ENCODE measurements at regions not wholly inside any gene's neighbourhood (a gene's known extent, or its start where the extent isn't known, plus 50 kb on each side); places are given as distances from the start of the nearest gene placed in this dataset. TPM values are rescaled to one million over a fixed set of nuclear protein-coding genes. Genes with fewer than 3 reads are reported as not detected.

GRCh38 chr6:96468681-96469224, 52.9 kb upstream of the UFL1 start:
- DNase-seq (ENCODE audit: insufficient read length, low spot score, missing footprints): no peak
- no peak overlapping the region for H3K4me3 ChIP-seq (ENCODE audit: insufficient read depth, low read length)
- no peaks in the 10 kb centered on the region for H3K27me3 ChIP-seq (ENCODE audit: insufficient read depth, low read length)
- H3K9me3 ChIP-seq (ENCODE audit: low read depth, low read length): no peaks in the 10 kb centered on the region
- no peak overlapping the region for H3K27ac ChIP-seq (ENCODE audit: low read depth, low read length)
- no peaks in the 10 kb centered on the region for H3K4me1 ChIP-seq (ENCODE audit: insufficient read depth, low read length)
- H3K36me3 ChIP-seq (ENCODE audit: insufficient read depth, low read length): no peaks in the 10 kb centered on the region
- H3K79me2 ChIP-seq (ENCODE audit: insufficient read depth, low read length): no peaks in the 10 kb centered on the region
- no peak overlapping the region for H3K4me2 ChIP-seq (ENCODE audit: insufficient read depth, low read length)
- no peaks in the 10 kb centered on the region for H4K20me1 ChIP-seq (ENCODE audit: insufficient read depth, low read length)
- no peak overlapping the region for H2AFZ ChIP-seq (ENCODE audit: low read length)
- TF ChIP-seq CTCF (IDR thresholded peaks at IDR 0.05; ENCODE audit: extremely low read depth, low read depth, low read length): peak; percentile 7

- H3K4me1 ChIP-seq (ENCODE audit: insufficient read depth, low read length): no peaks in the 10 kb centered on the region
- H2AFZ ChIP-seq (ENCODE audit: low read length): no peak overlapping the region
- no peaks in the 10 kb centered on the region for H3K79me2 ChIP-seq (ENCODE audit: insufficient read depth, low read length)
- H3K4me2 ChIP-seq (ENCODE audit: insufficient read depth, low read length): no peak overlapping the region
- no peak overlapping the region for H3K27ac ChIP-seq (ENCODE audit: low read depth, low read length)
- no peak overlapping the region for H3K4me3 ChIP-seq (ENCODE audit: insufficient read depth, low read length)
- no peak for DNase-seq (ENCODE audit: insufficient read length, low spot score, missing footprints)
- TF ChIP-seq CTCF (IDR thresholded peaks at IDR 0.05; ENCODE audit: extremely low read depth, low read depth, low read length): no peak
- H4K20me1 ChIP-seq (ENCODE audit: insufficient read depth, low read length): no peaks in the 10 kb centered on the region
- no peaks in the 10 kb centered on the region for H3K27me3 ChIP-seq (ENCODE audit: insufficient read depth, low read length)
- H3K9me3 ChIP-seq (ENCODE audit: low read depth, low read length): no peaks in the 10 kb centered on the region
- H3K36me3 ChIP-seq (ENCODE audit: insufficient read depth, low read length): no peaks in the 10 kb centered on the region
Measured at GRCh38 chr6:96469312-96469711, 52.3 kb upstream of the UFL1 start.

- no peaks in the 10 kb centered on the region for H3K79me2 ChIP-seq (ENCODE audit: insufficient read depth, low read length)
- H3K27me3 ChIP-seq (ENCODE audit: insufficient read depth, low read length): no peaks in the 10 kb centered on the region
- no peaks in the 10 kb centered on the region for H3K9me3 ChIP-seq (ENCODE audit: low read depth, low read length)
- H3K4me2 ChIP-seq (ENCODE audit: insufficient read depth, low read length): no peak overlapping the region
- H3K4me1 ChIP-seq (ENCODE audit: insufficient read depth, low read length): no peaks in the 10 kb centered on the region
- no peak overlapping the region for H3K27ac ChIP-seq (ENCODE audit: low read depth, low read length)
- H4K20me1 ChIP-seq (ENCODE audit: insufficient read depth, low read length): no peaks in the 10 kb centered on the region
- H3K4me3 ChIP-seq (ENCODE audit: insufficient read depth, low read length): no peak overlapping the region
- TF ChIP-seq CTCF (IDR thresholded peaks at IDR 0.05; ENCODE audit: extremely low read depth, low read depth, low read length): no peak
- DNase-seq (ENCODE audit: insufficient read length, low spot score, missing footprints): no peak
- H2AFZ ChIP-seq (ENCODE audit: low read length): no peak overlapping the region
- H3K36me3 ChIP-seq (ENCODE audit: insufficient read depth, low read length): no peaks in the 10 kb centered on the region
Measured at GRCh38 chr6:96470296-96470695, 51.3 kb upstream of the UFL1 start.

Small RNA genes in the stretch of these regions (small RNA-seq; reads per million reads assigned to genes)
- not detected for gene RN7SL797P
